Esophagus (tissue), 2 donors: ENCODE measurements at regions not wholly inside any gene's neighbourhood (a gene's known extent, or its start where the extent isn't known, plus 50 kb on each side); places are given as distances from the start of the nearest gene placed in this dataset.

ENCODE experiments used
- H3K27ac ChIP-seq, 2 donors: one replicate each; pipeline ENCODE4 v1.5.1; 2013; ENCODE audit warnings: low read depth in 2 of 2, mild to moderate bottlenecking in 2 of 2, inconsistent platforms in 1 of 2, low read length in 1 of 2, moderate library complexity in 1 of 2
- H3K27me3 ChIP-seq, 2 donors: one replicate each; pipeline ENCODE4 v1.6.1; 2013; ENCODE audit warnings: low read length in 2 of 2, control low read depth in 1 of 2, mild to moderate bottlenecking in 1 of 2; ENCODE audit not compliant: insufficient read depth in 2 of 2, control insufficient read depth in 1 of 2
- H3K36me3 ChIP-seq, 2 donors: one replicate each; pipeline ENCODE4 v1.6.1; 2013; ENCODE audit warnings: low read length in 1 of 2; ENCODE audit not compliant: control insufficient read depth in 2 of 2, insufficient read depth in 2 of 2
- H3K4me1 ChIP-seq, 2 donors: one replicate each; pipeline ENCODE4 v1.6.1; 2013; ENCODE audit warnings: low read length in 1 of 2; ENCODE audit not compliant: control insufficient read depth in 2 of 2, insufficient read depth in 2 of 2
- H3K4me3 ChIP-seq, 2 donors: one replicate each; pipeline ENCODE4 v1.5.1; 2013; ENCODE audit warnings: low read length in 2 of 2, mild to moderate bottlenecking in 2 of 2, low read depth in 1 of 2, moderate library complexity in 1 of 2
- H3K9me3 ChIP-seq, 2 donors: one replicate each; pipeline ENCODE4 v1.6.1; 2013; ENCODE audit warnings: mild to moderate bottlenecking in 2 of 2, low read depth in 1 of 2, low read length in 1 of 2, moderate library complexity in 1 of 2; ENCODE audit not compliant: control insufficient read depth in 2 of 2, insufficient read depth in 1 of 2
- WGBS, 2 donors: extraction: QIAGEN DNeasy Blood & Tissue Kit; methylation state at CpG; one replicate each; pipeline ENCODE4 v1.1.7; 2013; 5-methylcytosine and 5-hydroxymethylcytosine counted together
- donor health status: healthy with polysubstance abuse.
- donor health status: Bipolar disorder and iron deficiency.

GRCh38 chr15:81534124-81534523 is 160.1 kb upstream of the TMC3 start:
- H3K27ac ChIP-seq, result no peak overlapping the region
- 79 to 90% methylated on average over 1 of the region's 1 CpG for WGBS, 2 donors
- no peaks in the 10 kb centered on the region for H3K9me3 ChIP-seq
- H3K4me1 ChIP-seq, result no peaks in the 10 kb centered on the region
- H3K27me3 ChIP-seq, result no peaks in the 10 kb centered on the region
- no peaks in the 10 kb centered on the region for H3K36me3 ChIP-seq
- H3K4me3 ChIP-seq, result no peak overlapping the region

- WGBS, 2 donors, result 76 to 85% methylated on average over 1 of the region's 1 CpG
- no peaks in the 10 kb centered on the region for H3K36me3 ChIP-seq
- no peaks in the 10 kb centered on the region for H3K27me3 ChIP-seq
- H3K4me1 ChIP-seq, result no peaks in the 10 kb centered on the region
- H3K4me3 ChIP-seq, result no peak overlapping the region
- no peaks in the 10 kb centered on the region for H3K9me3 ChIP-seq
- H3K27ac ChIP-seq, result no peak overlapping the region
These were observed 158.0 kb upstream of the TMC3 start for GRCh38 chr15:81532001-81532400.

- Histone ChIP-seq H3K27me3 (no peaks in the 10 kb centered on the region), H3K9me3 (no peaks in the 10 kb centered on the region), H3K4me3 (no peak overlapping the region), H3K27ac (no peak overlapping the region), H3K4me1 (no peaks in the 10 kb centered on the region), H3K36me3 (no peaks in the 10 kb centered on the region)
- WGBS, 2 donors, result 32 to 41% methylated on average over 10 of the region's 10 CpGs
These were observed 157.1 kb upstream of the TMC3 start for GRCh38 chr15:81531109-81531592.

GRCh38 chr15:81530271-81530691 is 156.3 kb upstream of the TMC3 start:
- Histone ChIP-seq H3K9me3 (no peaks in the 10 kb centered on the region), H3K36me3 (no peaks in the 10 kb centered on the region), H3K4me3 (no peak overlapping the region), H3K4me1 (no peaks in the 10 kb centered on the region), H3K27ac (no peak overlapping the region), H3K27me3 (no peaks in the 10 kb centered on the region)
- WGBS, 2 donors, result 66 to 67% methylated on average over 3 of the region's 3 CpGs

GRCh38 chr15:81529481-81529880 is 155.5 kb upstream of the TMC3 start:
- H3K4me3 ChIP-seq, result no peak overlapping the region
- WGBS, 2 donors, result 80 to 88% methylated on average over 2 of the region's 2 CpGs
- no peaks in the 10 kb centered on the region for H3K9me3 ChIP-seq

GRCh38 chr15:81526029-81526428 is 152.0 kb upstream of the TMC3 start:
- Histone ChIP-seq H3K36me3 (no peaks in the 10 kb centered on the region), H3K27me3 (no peaks in the 10 kb centered on the region), H3K4me3 (no peak overlapping the region), H3K27ac (no peak overlapping the region), H3K4me1 (no peaks in the 10 kb centered on the region), H3K9me3 (no peaks in the 10 kb centered on the region)
- whole genome bisulfite sequencing, 2 donors, result 87 to 88% methylated on average over 4 of the region's 4 CpGs

More at GRCh38 chr15:81529481-81529880, 155.5 kb upstream of the TMC3 start:
- Histone ChIP-seq H3K27ac (no peak overlapping the region), H3K36me3 (no peaks in the 10 kb centered on the region), H3K27me3 (no peaks in the 10 kb centered on the region), H3K4me1 (no peaks in the 10 kb centered on the region)

- Histone ChIP-seq H3K27ac (no peak overlapping the region), H3K27me3 (no peaks in the 10 kb centered on the region), H3K36me3 (no peaks in the 10 kb centered on the region), H3K9me3 (no peaks in the 10 kb centered on the region), H3K4me1 (no peaks in the 10 kb centered on the region), H3K4me3 (no peak overlapping the region)
- WGBS, 2 donors, result 93 to 98% methylated on average over 1 of the region's 1 CpG
These were observed 150.5 kb upstream of the TMC3 start for GRCh38 chr15:81524496-81524895.

- Histone ChIP-seq H3K27me3 (no peaks in the 10 kb centered on the region), H3K9me3 (no peaks in the 10 kb centered on the region), H3K27ac (no peak overlapping the region), H3K36me3 (no peaks in the 10 kb centered on the region), H3K4me1 (no peaks in the 10 kb centered on the region), H3K4me3 (no peak overlapping the region)
- 66 to 73% methylated on average over 2 of the region's 2 CpGs for WGBS, 2 donors
These were observed 149.9 kb upstream of the TMC3 start for GRCh38 chr15:81523867-81524266.

GRCh38 chr15:81520480-81520879 is 146.5 kb upstream of the TMC3 start:
- Histone ChIP-seq H3K9me3 (no peaks in the 10 kb centered on the region), H3K36me3 (no peaks in the 10 kb centered on the region), H3K4me3 (no peak overlapping the region), H3K4me1 (no peaks in the 10 kb centered on the region), H3K27ac (no peak overlapping the region), H3K27me3 (no peaks in the 10 kb centered on the region)
- 88 to 90% methylated on average over 2 of the region's 2 CpGs for WGBS, 2 donors

- Histone ChIP-seq H3K4me3 (no peak overlapping the region), H3K9me3 (no peaks in the 10 kb centered on the region), H3K27ac (no peak overlapping the region), H3K4me1 (no peaks in the 10 kb centered on the region), H3K36me3 (no peaks in the 10 kb centered on the region), H3K27me3 (no peaks in the 10 kb centered on the region)
- 34 to 52% methylated on average over 3 of the region's 3 CpGs for WGBS, 2 donors
These were observed 142.4 kb upstream of the TMC3 start for GRCh38 chr15:81516461-81516860.
